Left lung (tissue), 4 donors: ENCODE measurements at regions not wholly inside any gene's neighbourhood (a gene's known extent, or its start where the extent isn't known, plus 50 kb on each side); places are given as distances from the start of the nearest gene placed in this dataset.
"Not testable (repeated sequence)": the region's sequence is repeated elsewhere in the genome, so short reads cannot be mapped to it uniquely, and the experiment has no call there.

Experiments
- ATAC-seq: fragments of 200-7000 bp; cut with Tn5 transposase; one replicate; pipeline ENCODE4 v1.9.1; 2020; ENCODE audit warnings: moderate library complexity
- DNase-seq, 4 donors: peaks; one replicate each; pipeline ENCODE4 v3.0.0-alpha.2; 2013 to 2020
- H3K27ac ChIP-seq, 2 donors: fragments of 200-600 bp; sonication (generic) in 1 of 2; one replicate each; pipeline versions ENCODE4 v1.5.0 to v1.8.0; 2020 to 2021
- H3K27me3 ChIP-seq, 2 donors: fragments of 200-600 bp; sonication (generic) in 1 of 2; one replicate each; pipeline versions ENCODE4 v1.5.0 to v1.8.0; 2020 to 2021
- H3K36me3 ChIP-seq, 2 donors: fragments of 200-600 bp; sonication (generic) in 1 of 2; one replicate each; pipeline versions ENCODE4 v1.5.0 to v1.8.0; 2020 to 2021
- H3K4me1 ChIP-seq, 2 donors: fragments of 200-600 bp; one replicate each; pipeline ENCODE4 v1.8.0; 2021
- H3K4me3 ChIP-seq, 2 donors: fragments of 200-600 bp; sonication (generic) in 1 of 2; one replicate each; pipeline versions ENCODE4 v1.5.0 to v1.8.0; 2020 to 2021; ENCODE audit warnings: mild to moderate bottlenecking in 1 of 2
- H3K9me3 ChIP-seq, 2 donors: fragments of 200-600 bp; sonication (generic) in 1 of 2; one replicate each; pipeline versions ENCODE4 v1.5.0 to v1.8.0; 2020 to 2021
- intact Hi-C, 2 donors: fragments of 100-400 bp; cut with DNase I; formaldehyde crosslinking; loops; one replicate each; pipeline versions ENCODE4 v1.11.2 to v1.14.2; 2022
- TF ChIP-seq, protein P1 (sequence below), 2 donors: fragments of 200-600 bp; sonication (generic) in 1 of 2; IDR thresholded peaks; one replicate each; pipeline versions ENCODE4 v1.5.0 to v1.8.0; 2021; ENCODE audit warnings: antibody characterized with exemption in 2 of 2
- donor health status: DM: no; HTN: yes; CAD: no.
- donor health status: DM: no; HTN: no; CAD: no.

DNA sequence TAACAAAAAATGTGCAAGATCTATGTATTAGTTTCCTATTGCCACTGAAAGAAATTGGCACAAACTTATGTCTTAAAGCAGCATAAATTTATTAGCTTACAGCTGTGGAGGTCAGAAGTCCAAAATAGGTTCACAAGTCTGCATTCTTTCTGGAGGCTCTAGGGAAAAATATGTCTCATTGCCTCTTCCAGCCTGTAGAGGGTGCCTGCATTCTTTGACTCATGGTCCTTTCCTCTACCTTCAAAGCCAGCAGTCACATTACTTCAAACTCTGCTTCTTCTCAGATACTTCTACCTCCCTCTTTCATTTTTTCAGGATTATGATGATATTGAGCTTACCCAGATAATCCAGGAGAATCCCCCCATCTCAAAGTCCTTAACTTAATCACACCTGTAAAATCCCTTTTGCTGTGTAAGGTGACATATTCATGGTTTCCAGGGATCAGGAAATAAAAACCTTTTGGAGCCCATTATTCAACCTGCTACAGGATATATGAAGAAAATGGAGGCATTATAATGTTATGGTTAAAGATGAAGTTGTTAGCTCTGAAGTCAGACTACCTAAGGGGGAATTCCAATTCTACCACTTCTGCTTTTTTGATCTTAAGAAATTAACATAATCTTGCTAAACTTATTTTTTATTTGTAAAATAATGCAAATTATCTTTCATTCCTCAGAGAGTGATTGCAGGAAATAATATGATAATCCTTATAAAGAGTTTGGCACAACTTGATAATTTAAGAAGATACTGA lies 686.2 kb downstream of the PRIM2 start:
- TF ChIP-seq, protein P1, sequence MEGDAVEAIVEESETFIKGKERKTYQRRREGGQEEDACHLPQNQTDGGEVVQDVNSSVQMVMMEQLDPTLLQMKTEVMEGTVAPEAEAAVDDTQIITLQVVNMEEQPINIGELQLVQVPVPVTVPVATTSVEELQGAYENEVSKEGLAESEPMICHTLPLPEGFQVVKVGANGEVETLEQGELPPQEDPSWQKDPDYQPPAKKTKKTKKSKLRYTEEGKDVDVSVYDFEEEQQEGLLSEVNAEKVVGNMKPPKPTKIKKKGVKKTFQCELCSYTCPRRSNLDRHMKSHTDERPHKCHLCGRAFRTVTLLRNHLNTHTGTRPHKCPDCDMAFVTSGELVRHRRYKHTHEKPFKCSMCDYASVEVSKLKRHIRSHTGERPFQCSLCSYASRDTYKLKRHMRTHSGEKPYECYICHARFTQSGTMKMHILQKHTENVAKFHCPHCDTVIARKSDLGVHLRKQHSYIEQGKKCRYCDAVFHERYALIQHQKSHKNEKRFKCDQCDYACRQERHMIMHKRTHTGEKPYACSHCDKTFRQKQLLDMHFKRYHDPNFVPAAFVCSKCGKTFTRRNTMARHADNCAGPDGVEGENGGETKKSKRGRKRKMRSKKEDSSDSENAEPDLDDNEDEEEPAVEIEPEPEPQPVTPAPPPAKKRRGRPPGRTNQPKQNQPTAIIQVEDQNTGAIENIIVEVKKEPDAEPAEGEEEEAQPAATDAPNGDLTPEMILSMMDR (IDR thresholded peaks at IDR 0.05), result peak in 1 of 2 donors; percentile 31
- H3K4me3 ChIP-seq, H3K36me3 ChIP-seq, H3K27ac ChIP-seq, H3K4me1 ChIP-seq, H3K27me3 ChIP-seq, H3K9me3 ChIP-seq, DNase-seq, intact Hi-C loops: not testable (repeated sequence)
- ATAC-seq, result peak; percentile 69

DNA sequence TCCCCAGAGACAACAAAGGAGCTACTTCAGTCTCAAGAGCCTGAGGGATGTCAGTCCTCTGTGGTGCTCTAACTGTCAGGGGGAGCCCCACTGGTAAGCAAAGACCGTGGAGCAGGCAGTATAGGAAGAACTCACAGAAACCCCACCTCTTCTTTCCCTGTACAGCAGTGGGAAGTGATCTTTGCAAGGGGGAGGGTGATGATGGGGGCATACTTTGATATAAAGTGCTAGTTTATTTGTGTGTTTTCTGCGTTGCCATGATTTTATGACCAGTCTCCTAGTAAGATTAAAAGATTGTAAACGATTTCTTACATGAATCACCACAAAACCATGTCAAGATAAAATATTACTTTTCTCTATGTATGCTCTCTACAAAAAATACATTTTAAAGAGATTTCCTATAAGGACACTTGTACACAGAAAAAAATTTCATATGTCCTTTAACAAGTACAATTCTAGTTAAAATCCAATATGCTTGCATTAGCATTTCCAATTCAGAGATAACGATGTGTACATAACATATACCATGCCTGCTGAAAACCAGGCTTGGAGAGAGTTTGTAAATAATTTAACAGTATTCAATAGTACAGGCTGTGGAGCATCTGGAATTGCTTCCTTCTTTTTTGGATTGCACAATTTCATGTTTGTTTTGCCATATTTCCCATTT lies 690.0 kb downstream of the PRIM2 start:
- H3K4me3 ChIP-seq, H3K4me1 ChIP-seq, H3K27me3 ChIP-seq, H3K9me3 ChIP-seq, H3K36me3 ChIP-seq, intact Hi-C loops: not testable (repeated sequence)
- DNase-seq (peak in 2 of 4 donors; percentile 13), ATAC-seq (peak; percentile 63)
- peak overlapping the region in 1 of 2 donors; percentile 6 for H3K27ac ChIP-seq

DNA sequence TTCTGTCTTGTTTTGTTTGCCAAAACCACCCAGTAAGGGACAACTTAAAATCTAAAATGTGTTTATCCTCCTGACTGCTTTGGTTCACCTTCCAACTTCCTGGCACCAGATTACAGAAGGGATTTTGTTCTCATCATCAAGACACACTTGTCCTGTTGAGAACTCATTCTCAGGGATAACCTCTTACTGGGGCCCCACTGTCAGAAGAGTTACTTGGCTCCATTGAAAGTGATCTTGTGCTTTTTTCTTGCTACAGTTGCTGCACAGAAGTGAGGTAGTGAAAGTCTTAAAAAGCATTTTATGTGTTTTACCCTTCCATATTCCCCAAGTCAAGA lies 690.5 kb downstream of the PRIM2 start:
- H3K27me3 ChIP-seq, intact Hi-C loops, H3K4me3 ChIP-seq, H3K9me3 ChIP-seq, H3K4me1 ChIP-seq, H3K36me3 ChIP-seq: not testable (repeated sequence)
- peak overlapping the region in 1 of 2 donors; percentile 6 for H3K27ac ChIP-seq
- ATAC-seq, result peak; percentile 24
- DNase-seq, result peak in 2 of 4 donors; percentile 7 to 8

DNA sequence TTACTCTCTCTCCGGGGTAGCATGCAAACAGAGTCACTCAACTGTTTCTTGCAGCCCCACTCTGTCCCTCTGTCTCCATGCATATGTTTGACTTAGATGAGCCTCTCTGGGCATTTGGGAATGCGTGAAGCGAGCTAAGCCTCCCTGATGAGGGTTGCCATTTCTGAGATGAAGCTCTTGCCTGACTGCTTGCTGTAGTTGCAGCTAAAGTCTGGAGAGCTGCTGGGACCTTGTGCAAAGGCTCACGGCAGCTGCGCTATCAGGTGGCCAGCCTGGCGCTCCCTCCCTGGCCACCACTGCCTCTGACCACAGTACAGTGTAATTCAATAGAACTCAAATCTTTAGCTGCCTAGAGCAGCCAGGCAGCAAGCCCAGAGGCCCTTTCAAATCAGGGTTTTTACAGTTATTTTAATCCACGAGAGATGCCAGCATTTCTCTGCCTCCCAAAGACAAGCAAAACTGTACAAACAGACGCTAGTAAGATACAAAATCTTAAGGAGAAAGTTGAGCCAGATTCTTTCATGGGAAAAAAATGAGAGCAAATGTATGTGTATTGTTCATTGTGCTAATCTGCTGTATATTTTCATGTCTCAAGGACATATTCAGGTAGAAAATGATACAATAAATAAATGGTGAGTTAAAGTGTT lies 694.6 kb downstream of the PRIM2 start:
- intact Hi-C loops, H3K4me1 ChIP-seq, H3K27ac ChIP-seq, H3K4me3 ChIP-seq, DNase-seq, H3K27me3 ChIP-seq, ATAC-seq, H3K36me3 ChIP-seq, H3K9me3 ChIP-seq: not testable (repeated sequence)

DNA sequence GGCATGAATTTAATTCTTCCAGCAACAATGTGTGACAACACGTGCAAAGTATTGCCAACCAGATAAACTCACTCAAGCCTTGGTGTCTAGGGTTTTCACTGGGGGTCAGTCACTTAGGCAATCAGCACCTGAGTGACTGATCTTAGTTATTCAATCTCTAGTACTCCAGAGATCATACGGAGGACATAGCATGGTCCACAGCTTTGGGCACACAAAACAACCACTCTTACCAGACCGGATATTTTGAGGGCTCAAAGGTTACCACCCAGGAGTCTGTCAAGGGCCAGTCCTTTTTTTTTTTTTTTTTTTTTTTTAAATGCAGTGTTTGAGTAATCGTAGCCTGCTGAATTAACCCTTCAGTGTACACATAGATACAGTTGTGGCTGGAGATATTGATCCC lies 699.2 kb downstream of the PRIM2 start:
- H3K4me3 ChIP-seq, H3K4me1 ChIP-seq, H3K27ac ChIP-seq, H3K9me3 ChIP-seq, H3K36me3 ChIP-seq, DNase-seq, intact Hi-C loops, H3K27me3 ChIP-seq: not testable (repeated sequence)
- peak; percentile 36 for ATAC-seq

DNA sequence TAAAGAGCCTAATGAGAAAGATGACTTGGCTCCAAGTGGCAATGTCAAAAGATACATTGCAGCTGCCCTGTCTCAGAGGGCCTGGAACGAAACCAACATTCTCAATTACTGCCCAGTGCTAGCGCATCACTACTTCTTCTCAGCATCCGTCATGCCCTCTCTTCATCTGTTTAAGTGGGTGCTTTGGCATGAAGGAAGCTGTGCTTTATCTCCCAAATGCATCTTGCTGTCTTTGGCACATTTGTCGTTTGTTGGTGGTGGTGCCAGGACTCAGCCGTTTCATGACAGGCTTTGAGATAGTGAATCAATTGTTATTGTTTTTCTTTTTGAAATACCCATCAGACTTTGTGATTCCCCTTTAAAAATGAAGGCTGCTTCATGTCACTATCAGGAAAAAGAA lies 710.8 kb downstream of the PRIM2 start:
- H3K36me3 ChIP-seq, H3K27me3 ChIP-seq, H3K4me3 ChIP-seq, H3K27ac ChIP-seq, H3K9me3 ChIP-seq, H3K4me1 ChIP-seq, intact Hi-C loops, ATAC-seq, DNase-seq: not testable (repeated sequence)

DNA sequence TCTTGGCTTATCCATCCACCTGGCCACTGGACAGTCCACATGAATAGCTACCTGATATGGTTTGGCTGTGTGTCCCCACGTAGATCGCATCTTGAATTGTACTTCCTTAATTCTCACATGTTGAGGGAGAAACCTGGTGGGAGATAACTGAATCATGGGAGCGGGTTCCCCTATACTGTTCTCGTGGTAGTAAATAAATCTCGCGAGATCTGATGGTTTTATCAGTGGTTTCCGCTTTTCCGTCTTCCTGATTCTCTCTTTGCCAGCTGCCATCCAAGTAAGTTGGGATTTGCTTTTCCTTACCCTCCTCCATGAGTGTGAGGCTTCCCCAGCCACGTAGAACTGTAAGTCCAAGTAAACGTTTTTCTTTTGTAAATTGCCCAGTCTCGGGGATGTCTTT lies 720.8 kb downstream of the PRIM2 start:
- H3K4me3 ChIP-seq, H3K9me3 ChIP-seq, ATAC-seq, H3K27ac ChIP-seq, H3K36me3 ChIP-seq, DNase-seq, H3K27me3 ChIP-seq, intact Hi-C loops, H3K4me1 ChIP-seq: not testable (repeated sequence)

DNA sequence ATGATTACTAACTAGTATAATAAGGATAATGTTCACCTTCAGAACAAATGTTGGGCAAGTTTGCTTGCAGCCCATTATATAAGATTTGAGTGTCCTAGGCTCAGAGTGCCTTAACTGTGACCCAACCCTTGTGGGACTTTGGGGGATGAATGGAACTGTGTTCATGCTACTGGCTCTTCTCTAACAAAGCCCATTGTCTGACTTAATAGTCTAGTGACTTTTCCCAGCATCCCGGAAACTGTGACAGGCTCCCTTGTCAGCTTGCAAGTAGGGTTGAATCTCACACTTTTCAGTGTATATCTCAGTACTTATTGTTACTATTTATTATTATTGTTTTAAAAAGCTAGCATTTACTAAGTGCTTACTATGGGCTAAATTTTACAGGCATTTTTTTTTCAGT lies 729.2 kb downstream of the PRIM2 start:
- DNase-seq, H3K4me3 ChIP-seq, H3K27ac ChIP-seq, H3K27me3 ChIP-seq, H3K4me1 ChIP-seq, intact Hi-C loops, H3K9me3 ChIP-seq, H3K36me3 ChIP-seq, ATAC-seq: not testable (repeated sequence)

DNA sequence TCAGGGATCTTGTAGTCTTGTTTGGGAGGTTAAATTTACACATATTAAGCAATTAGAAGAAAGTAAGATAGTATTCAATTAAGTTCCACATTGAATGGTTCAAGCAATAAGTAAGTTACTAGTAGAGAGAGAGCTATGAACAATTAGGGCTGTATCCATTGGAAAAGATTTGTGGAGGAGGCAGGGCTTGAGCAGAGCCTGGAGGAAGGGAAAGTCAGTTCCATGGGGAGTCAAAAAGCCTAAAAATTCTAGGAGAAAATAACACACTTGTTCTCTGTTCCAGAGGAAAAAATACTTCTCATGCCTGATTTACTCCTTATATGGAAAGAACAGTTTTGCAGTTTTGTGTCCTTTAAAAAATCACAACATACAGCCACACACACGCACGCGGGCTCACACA lies 730.0 kb downstream of the PRIM2 start:
- H3K9me3 ChIP-seq, ATAC-seq, H3K36me3 ChIP-seq, intact Hi-C loops, H3K4me3 ChIP-seq, DNase-seq, H3K4me1 ChIP-seq, H3K27me3 ChIP-seq, H3K27ac ChIP-seq: not testable (repeated sequence)

DNA sequence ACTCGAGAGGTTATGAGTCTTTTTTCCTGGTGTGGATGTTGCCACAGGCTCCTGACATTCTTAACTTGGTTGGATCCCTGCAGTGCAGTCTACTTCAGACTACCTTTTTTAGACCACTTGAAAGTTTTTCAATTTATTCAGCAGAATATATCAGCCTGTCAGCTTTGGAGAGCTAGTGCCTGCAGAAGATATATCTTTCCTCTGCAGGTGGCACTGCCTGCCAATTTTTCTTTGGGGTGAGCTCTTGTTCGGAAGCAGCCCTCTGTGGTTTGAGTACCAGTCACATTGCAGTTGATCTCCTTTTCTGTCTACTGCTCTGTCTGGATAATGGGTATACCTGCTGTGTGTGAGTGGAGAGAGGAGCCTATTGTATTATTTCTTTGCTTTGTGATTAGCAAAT lies 730.4 kb downstream of the PRIM2 start:
- not testable (repeated sequence) for H3K9me3 ChIP-seq, DNase-seq
- ATAC-seq, result peak; percentile 91

DNA sequence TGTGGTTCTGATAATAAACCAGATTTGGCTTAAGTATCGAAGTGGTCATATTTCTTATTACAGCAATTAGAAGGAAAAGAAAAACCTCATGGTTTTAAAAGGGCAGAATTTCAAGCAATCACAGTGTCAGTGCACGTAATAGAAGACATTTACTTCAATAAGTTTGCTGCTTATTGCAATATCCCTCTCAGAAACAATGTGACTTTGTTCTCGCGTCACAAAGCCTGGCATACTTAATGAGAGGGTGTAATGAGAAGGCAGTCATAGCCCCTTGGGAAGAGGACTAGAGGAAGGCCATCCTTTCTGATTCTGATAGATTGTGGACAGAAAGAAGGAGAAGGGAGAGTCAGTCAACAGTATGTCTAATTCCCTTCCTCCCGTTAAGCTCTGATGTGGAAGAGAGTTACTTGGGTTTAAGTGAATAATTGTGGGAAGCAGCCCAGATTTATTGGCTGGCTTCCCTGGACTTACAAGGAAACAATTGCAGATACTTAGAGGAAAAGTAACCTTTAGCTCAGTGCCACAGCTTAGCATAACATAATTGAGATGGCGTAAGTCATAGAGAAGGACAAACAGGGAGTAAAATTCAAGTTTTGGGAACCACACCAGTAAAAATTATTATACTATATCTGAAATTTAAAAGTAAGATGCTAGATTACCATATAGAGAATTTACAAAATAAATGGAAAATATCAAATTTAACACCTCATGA lies 738.2 kb downstream of the PRIM2 start:
- H3K36me3 ChIP-seq, H3K4me3 ChIP-seq, H3K9me3 ChIP-seq, intact Hi-C loops, H3K27me3 ChIP-seq, DNase-seq, H3K4me1 ChIP-seq, H3K27ac ChIP-seq: not testable (repeated sequence)
- peak; percentile 39 for ATAC-seq

More for the DNA sequence above, 730.4 kb downstream of the PRIM2 start:
- H3K4me3 ChIP-seq, H3K36me3 ChIP-seq, intact Hi-C loops, H3K4me1 ChIP-seq, H3K27me3 ChIP-seq, H3K27ac ChIP-seq: not testable (repeated sequence)

DNA sequence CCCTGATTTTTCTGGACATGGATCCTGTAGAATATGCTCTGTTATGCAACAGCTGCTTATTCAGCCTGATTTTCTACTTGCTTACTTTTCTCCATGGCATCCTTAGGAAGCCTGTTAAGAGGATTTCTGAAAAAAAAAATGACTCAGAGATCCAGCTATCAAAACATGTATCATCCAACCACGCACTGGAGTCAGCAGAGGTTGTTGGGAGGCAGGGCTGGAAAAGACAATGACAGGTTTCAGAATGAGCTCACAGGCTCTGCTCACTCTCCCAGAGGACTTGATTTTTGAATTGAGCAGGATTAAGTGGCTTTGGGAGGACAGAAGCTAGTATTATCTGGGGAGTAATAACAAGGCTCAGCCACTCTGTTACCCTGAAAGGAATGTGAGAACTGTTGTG lies 742.3 kb downstream of the PRIM2 start:
- intact Hi-C loops, H3K9me3 ChIP-seq, H3K36me3 ChIP-seq, H3K27ac ChIP-seq, DNase-seq, H3K27me3 ChIP-seq, H3K4me3 ChIP-seq, H3K4me1 ChIP-seq: not testable (repeated sequence)
- peak; percentile 50 for ATAC-seq
